GM19397 (cell line): ENCODE measurements at regions not wholly inside any gene's neighbourhood (a gene's known extent, or its start where the extent isn't known, plus 50 kb on each side); places are given as distances from the start of the nearest gene placed in this dataset.
"Not testable (repeated sequence)": the region's sequence is repeated elsewhere in the genome, so short reads cannot be mapped to it uniquely, and the experiment has no call there.

ENCODE experiments used
- ATAC-seq: cut with Tn5 transposase; IDR thresholded peaks from one replicate; pipeline ENCODE4 v1.9.1; 2021; ENCODE audit warnings: mild to moderate bottlenecking, moderate library complexity; ENCODE audit not compliant: unreplicated experiment

- not testable (repeated sequence) for ATAC-seq
Observed at GRCh38 chr5:12667818-12668217, 763.6 kb upstream of the CTNND2 start.

- not testable (repeated sequence) for ATAC-seq
Observed at GRCh38 chr5:12665772-12666171, 761.5 kb upstream of the CTNND2 start.

GRCh38 chr5:12662545-12663314 lies 758.5 kb upstream of the CTNND2 start:
- ATAC-seq, result no peak

- ATAC-seq, result no peak
Observed at GRCh38 chr5:12661617-12662370, 757.5 kb upstream of the CTNND2 start.

GRCh38 chr5:12660279-12661107 lies 756.2 kb upstream of the CTNND2 start:
- ATAC-seq, result not testable (repeated sequence)

GRCh38 chr5:12659686-12660085 lies 755.4 kb upstream of the CTNND2 start:
- ATAC-seq, result no peak

GRCh38 chr5:12658871-12659446 lies 754.7 kb upstream of the CTNND2 start:
- ATAC-seq, result no peak

GRCh38 chr5:12657914-12658474 lies 753.7 kb upstream of the CTNND2 start:
- not testable (repeated sequence) for ATAC-seq

- no peak for ATAC-seq
Observed at GRCh38 chr5:12655675-12656074, 751.4 kb upstream of the CTNND2 start.

GRCh38 chr5:12652201-12652600 lies 748.0 kb upstream of the CTNND2 start:
- ATAC-seq, result no peak

GRCh38 chr5:12648558-12648957 lies 744.3 kb upstream of the CTNND2 start:
- no peak for ATAC-seq

- ATAC-seq, result no peak
Observed at GRCh38 chr5:12647613-12648012, 743.4 kb upstream of the CTNND2 start.

- no peak for ATAC-seq
Observed at GRCh38 chr5:12645582-12645981, 741.3 kb upstream of the CTNND2 start.

GRCh38 chr5:12636209-12636608 lies 732.0 kb upstream of the CTNND2 start:
- ATAC-seq, result no peak

- no peak for ATAC-seq
Observed at GRCh38 chr5:12626556-12626955, 722.3 kb upstream of the CTNND2 start.

GRCh38 chr5:12625667-12626263 lies 721.5 kb upstream of the CTNND2 start:
- ATAC-seq, result no peak

GRCh38 chr5:12624776-12625560 lies 720.7 kb upstream of the CTNND2 start:
- ATAC-seq, result no peak

- ATAC-seq, result no peak
Observed at GRCh38 chr5:12623408-12623807, 719.2 kb upstream of the CTNND2 start.

- ATAC-seq, result no peak
Observed at GRCh38 chr5:12616093-12616492, 711.8 kb upstream of the CTNND2 start.
